CD14-positive monocyte (primary cell): ENCODE measurements at regions not wholly inside any gene's neighbourhood (a gene's known extent, or its start where the extent isn't known, plus 50 kb on each side); places are given as distances from the start of the nearest gene placed in this dataset.

Experiments
- DNase-seq, 3 donors: peaks; one replicate each; pipeline ENCODE4 v3.0.0-alpha.2; 2011 to 2022
- H2AFZ ChIP-seq: 2 replicates; pipeline ENCODE4 v1.6.0; 2012; ENCODE audit warnings: mild to moderate bottlenecking, low read depth, low read length, inconsistent platforms; ENCODE audit not compliant: insufficient read depth, poor library complexity, severe bottlenecking
- H3K27ac ChIP-seq, 2 donors: 1 replicate in 1 of 2; 2 replicates in 1 of 2; pipeline ENCODE4 v1.5.1; 2012 to 2013; ENCODE audit warnings: low read length in 2 of 2, control low read depth in 1 of 2, inconsistent platforms in 1 of 2, low read depth in 1 of 2, mild to moderate bottlenecking in 1 of 2
- H3K27me3 ChIP-seq, 2 donors: one replicate each; pipeline versions ENCODE4 v1.6.0 to v1.6.1; 2011 to 2013; ENCODE audit warnings: low read length in 2 of 2; ENCODE audit not compliant: control insufficient read depth in 2 of 2, insufficient read depth in 2 of 2
- H3K36me3 ChIP-seq, 2 donors: replicated peaks in 1 of 2; 1 replicate in 1 of 2; 2 replicates in 1 of 2; pipeline versions ENCODE4 v1.5.1 to v1.6.1; 2012 to 2013; ENCODE audit warnings: low read length in 2 of 2, control low read depth in 1 of 2, inconsistent platforms in 1 of 2, mild to moderate bottlenecking in 1 of 2; ENCODE audit not compliant: insufficient read depth in 2 of 2, control insufficient read depth in 1 of 2
- H3K4me1 ChIP-seq, 2 donors: 1 replicate in 1 of 2; 2 replicates in 1 of 2; pipeline versions ENCODE4 v1.5.1 to v1.6.1; 2012 to 2013; ENCODE audit warnings: low read length in 2 of 2, control low read depth in 1 of 2, inconsistent platforms in 1 of 2, mild to moderate bottlenecking in 1 of 2, moderate library complexity in 1 of 2; ENCODE audit not compliant: insufficient read depth in 2 of 2, control insufficient read depth in 1 of 2
- H3K4me2 ChIP-seq: replicated peaks from 2 replicates; pipeline ENCODE3; 2012; ENCODE audit warnings: low read length, moderate library complexity, mild to moderate bottlenecking; ENCODE audit not compliant: poor library complexity, severe bottlenecking; ENCODE audit errors: extremely low read depth
- H3K4me3 ChIP-seq, 3 experiments: fragments of 200-600 bp in 1 of 3; sonication (generic) in 1 of 3; replicated peaks in 1 of 3; 1 replicate in 2 of 3; 2 replicates in 1 of 3; pipeline ENCODE4 v1.5.1; 2011 to 2013; ENCODE audit warnings: low read length in 3 of 3, mild to moderate bottlenecking in 3 of 3, control low read depth in 2 of 3, low read depth in 2 of 3, inconsistent platforms in 1 of 3, moderate library complexity in 1 of 3
- H3K79me2 ChIP-seq: 2 replicates; pipeline ENCODE4 v1.6.0; 2012; ENCODE audit warnings: mild to moderate bottlenecking, control low read depth, inconsistent platforms, low read length, moderate library complexity; ENCODE audit not compliant: insufficient read depth
- H3K9ac ChIP-seq: 2 replicates; pipeline ENCODE4 v1.6.0; 2017; ENCODE audit warnings: low read length, mild to moderate bottlenecking; ENCODE audit not compliant: insufficient read depth, poor library complexity, severe bottlenecking
- H3K9me3 ChIP-seq, 2 donors: replicated peaks in 1 of 2; 1 replicate in 1 of 2; 2 replicates in 1 of 2; pipeline versions ENCODE4 v1.5.1 to v1.6.1; 2012 to 2013; ENCODE audit warnings: low read length in 2 of 2, control low read depth in 1 of 2; ENCODE audit not compliant: control insufficient read depth in 1 of 2, insufficient read depth in 1 of 2
- H4K20me1 ChIP-seq: 2 replicates; pipeline ENCODE4 v1.6.0; 2012; ENCODE audit warnings: mild to moderate bottlenecking, low read length, control low read depth, moderate library complexity; ENCODE audit not compliant: insufficient read depth
- H3K27ac Mint-ChIP-seq, 7 donors: one replicate each; pipeline ENCODE4 v1.8.0; 2020; ENCODE audit warnings: mild to moderate bottlenecking in 7 of 7, mixed read lengths in 7 of 7, moderate library complexity in 6 of 7, inconsistent platforms in 2 of 7
- H3K27me3 Mint-ChIP-seq, 3 donors: one replicate each; pipeline ENCODE4 v1.8.0; 2021 to 2022; ENCODE audit warnings: low read depth in 3 of 3, mild to moderate bottlenecking in 3 of 3, mixed read lengths in 3 of 3, moderate library complexity in 3 of 3, inconsistent platforms in 1 of 3
- H3K36me3 Mint-ChIP-seq, 2 donors: one replicate each; pipeline ENCODE4 v1.8.0; 2020; ENCODE audit warnings: mixed read lengths in 2 of 2, inconsistent platforms in 1 of 2, mild to moderate bottlenecking in 1 of 2
- H3K4me1 Mint-ChIP-seq: one replicate; pipeline ENCODE4 v1.8.0; 2020; ENCODE audit warnings: mild to moderate bottlenecking, mixed read lengths
- H3K4me3 Mint-ChIP-seq, 2 donors: one replicate each; pipeline ENCODE4 v1.8.0; 2020; ENCODE audit warnings: mild to moderate bottlenecking in 2 of 2, mixed read lengths in 2 of 2, moderate library complexity in 1 of 2
- H3K9me3 Mint-ChIP-seq, 7 donors: one replicate each; pipeline ENCODE4 v1.8.0; 2020 to 2022; ENCODE audit warnings: mixed read lengths in 7 of 7, mild to moderate bottlenecking in 6 of 7, moderate library complexity in 6 of 7, inconsistent platforms in 2 of 7
- WGBS: methylation state at CpG from one replicate; pipeline ENCODE4 v1.1.5; 2013; ENCODE audit warnings: missing lambda C conversion rate; ENCODE audit not compliant: insufficient coverage; 5-methylcytosine and 5-hydroxymethylcytosine counted together
- intact Hi-C, 2 donors: fragments of 100-400 bp; cut with micrococcal nuclease; formaldehyde crosslinking; loops; one replicate each; pipeline versions ENCODE4 v1.15.0 to v1.15.1; 2023
- TF ChIP-seq, protein P1 (sequence below): fragments of 200-600 bp; IDR thresholded peaks from one replicate; pipeline ENCODE4 v1.8.0; 2022; ENCODE audit warnings: antibody characterized with exemption, mild to moderate bottlenecking

DNA sequence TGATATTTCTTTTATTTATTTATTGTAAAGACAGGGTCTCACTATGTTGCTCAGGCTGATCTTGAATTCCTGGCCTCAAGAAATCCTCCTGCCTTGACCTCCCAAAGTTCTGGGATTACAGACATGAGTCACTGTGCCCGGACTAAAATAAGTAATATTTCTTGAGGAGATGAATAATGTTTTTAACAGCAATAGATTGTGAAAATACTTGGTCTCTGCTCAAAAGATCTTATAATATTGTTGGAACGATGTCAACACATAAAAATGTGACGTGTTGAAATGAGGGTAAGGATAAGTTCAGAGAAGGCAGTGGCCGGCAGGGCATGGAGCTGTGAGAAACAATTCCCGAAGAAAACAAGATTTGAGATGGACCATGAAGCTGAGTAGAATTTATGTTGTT, 178.7 kb downstream of the GJA1 start:
- Histone ChIP-seq H3K9ac (no peak overlapping the region), H4K20me1 (no peaks in the 10 kb centered on the region), H3K4me1 (no peaks in the 10 kb centered on the region), H3K9me3 (no peaks in the 10 kb centered on the region), H3K27ac (no peak overlapping the region), H2AFZ (no peak overlapping the region), H3K4me3 (no peak overlapping the region), H3K27me3 (no peaks in the 10 kb centered on the region), H3K79me2 (no peaks in the 10 kb centered on the region), H3K36me3 (no peaks in the 10 kb centered on the region), H3K4me2 (no peak overlapping the region)
- DNase-seq: no peak
- H3K36me3 Mint-ChIP-seq: no peaks in the 10 kb centered on the region
- H3K9me3 Mint-ChIP-seq: peaks cover 0 to 8% (median 2%) of the 10 kb centered on the region in 7 donors
- H3K27ac Mint-ChIP-seq: no peak overlapping the region
- no peaks in the 10 kb centered on the region for H3K27me3 Mint-ChIP-seq
- 97% methylated on average over 4 of the region's 5 CpGs for WGBS
- TF ChIP-seq, protein P1, sequence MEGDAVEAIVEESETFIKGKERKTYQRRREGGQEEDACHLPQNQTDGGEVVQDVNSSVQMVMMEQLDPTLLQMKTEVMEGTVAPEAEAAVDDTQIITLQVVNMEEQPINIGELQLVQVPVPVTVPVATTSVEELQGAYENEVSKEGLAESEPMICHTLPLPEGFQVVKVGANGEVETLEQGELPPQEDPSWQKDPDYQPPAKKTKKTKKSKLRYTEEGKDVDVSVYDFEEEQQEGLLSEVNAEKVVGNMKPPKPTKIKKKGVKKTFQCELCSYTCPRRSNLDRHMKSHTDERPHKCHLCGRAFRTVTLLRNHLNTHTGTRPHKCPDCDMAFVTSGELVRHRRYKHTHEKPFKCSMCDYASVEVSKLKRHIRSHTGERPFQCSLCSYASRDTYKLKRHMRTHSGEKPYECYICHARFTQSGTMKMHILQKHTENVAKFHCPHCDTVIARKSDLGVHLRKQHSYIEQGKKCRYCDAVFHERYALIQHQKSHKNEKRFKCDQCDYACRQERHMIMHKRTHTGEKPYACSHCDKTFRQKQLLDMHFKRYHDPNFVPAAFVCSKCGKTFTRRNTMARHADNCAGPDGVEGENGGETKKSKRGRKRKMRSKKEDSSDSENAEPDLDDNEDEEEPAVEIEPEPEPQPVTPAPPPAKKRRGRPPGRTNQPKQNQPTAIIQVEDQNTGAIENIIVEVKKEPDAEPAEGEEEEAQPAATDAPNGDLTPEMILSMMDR: no peak
- intact Hi-C loops: no loop called here
- H3K4me3 Mint-ChIP-seq: no peak overlapping the region
- H3K4me1 Mint-ChIP-seq: no peaks in the 10 kb centered on the region

DNA sequence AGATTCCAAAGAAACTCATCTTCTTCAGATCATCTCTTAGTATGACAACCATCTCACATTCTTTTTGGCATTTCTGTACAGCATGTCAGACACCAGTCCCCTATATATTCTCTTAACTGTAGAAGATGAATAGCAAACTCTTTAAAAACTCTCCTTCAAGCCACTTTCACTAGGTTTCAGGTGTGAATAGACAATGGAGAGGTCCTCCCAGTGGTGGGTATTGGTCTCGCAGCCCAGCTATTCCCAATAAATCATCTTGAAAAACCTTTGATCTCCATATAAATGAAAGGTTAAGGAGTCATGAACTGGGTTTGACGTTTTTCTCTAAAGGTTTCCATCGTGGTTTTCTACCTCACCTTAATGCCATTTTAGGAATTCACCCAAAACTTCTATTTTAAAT, 180.0 kb downstream of the GJA1 start:
- Mint-ChIP-seq H3K4me1 (no peaks in the 10 kb centered on the region), H3K4me3 (no peak overlapping the region), H3K36me3 (no peaks in the 10 kb centered on the region), H3K27me3 (no peaks in the 10 kb centered on the region), H3K9me3 (peaks cover 0 to 10% (median 2%) of the 10 kb centered on the region in 7 donors), H3K27ac (no peak overlapping the region)
- Histone ChIP-seq H3K9ac (no peak overlapping the region), H3K9me3 (no peaks in the 10 kb centered on the region), H2AFZ (no peak overlapping the region), H3K27me3 (no peaks in the 10 kb centered on the region), H3K4me3 (no peak overlapping the region), H3K79me2 (no peaks in the 10 kb centered on the region), H3K36me3 (no peaks in the 10 kb centered on the region), H3K4me2 (no peak overlapping the region), H3K27ac (no peak overlapping the region), H4K20me1 (no peaks in the 10 kb centered on the region), H3K4me1 (no peaks in the 10 kb centered on the region)
- DNase-seq: no peak
- intact Hi-C loops: no loop called here
- no CpG with 5 or more reads among the region's 3 CpGs for WGBS
- TF ChIP-seq, protein P1: no peak
